Prostate gland (tissue), 2 donors: ENCODE measurements at regions not wholly inside any gene's neighbourhood (a gene's known extent, or its start where the extent isn't known, plus 50 kb on each side); places are given as distances from the start of the nearest gene placed in this dataset.

Experiments
- DNase-seq: peaks from one replicate; pipeline ENCODE4 v3.0.0-alpha.2; 2019; ENCODE audit warnings: low spot score
- H3K27ac ChIP-seq, 2 donors: fragments of 200-600 bp; sonication (generic); 2 replicates each; pipeline ENCODE4 v1.5.1; 2017 to 2019
- H3K27me3 ChIP-seq: fragments of 200-600 bp; sonication (generic); replicated peaks from 2 replicates; pipeline ENCODE4 v1.5.1; 2019; ENCODE audit not compliant: insufficient read depth
- H3K36me3 ChIP-seq, 2 donors: fragments of 200-600 bp; sonication (generic); 1 replicate in 1 of 2; 2 replicates in 1 of 2; pipeline versions ENCODE4 v1.5.1 to v1.8.1; 2017 to 2019
- H3K4me1 ChIP-seq: fragments of 200-600 bp; sonication (generic); replicated peaks from 2 replicates; pipeline ENCODE4 v1.5.1; 2019
- H3K4me3 ChIP-seq, 2 donors: fragments of 200-600 bp; sonication (generic); 2 replicates each; pipeline ENCODE4 v1.5.1; 2017 to 2019
- H3K9me3 ChIP-seq: fragments of 200-600 bp; sonication (generic); 2 replicates; pipeline ENCODE4 v1.5.1; 2017
- POLR2A ChIP-seq: fragments of 450-650 bp; IDR thresholded peaks from one replicate; pipeline ENCODE4 v1.6.1; 2016; ENCODE audit warnings: antibody characterized with exemption, mild to moderate bottlenecking
- POLR2AphosphoS5 ChIP-seq: sonication (generic); formaldehyde crosslinking; IDR thresholded peaks from one replicate; pipeline ENCODE4 v1.6.1; 2017; ENCODE audit warnings: antibody characterized with exemption
- WGBS: methylation state at CpG from one replicate; pipeline ENCODE4 v1.1.5; 2018; 5-methylcytosine and 5-hydroxymethylcytosine counted together
- intact Hi-C: fragments of 100-400 bp; cut with DNase I; formaldehyde crosslinking; loops from one replicate; pipeline ENCODE4 v1.14.2; 2022
- TF ChIP-seq, protein P1 (sequence below), 4 experiments: fragments of 200-600 bp in 2 of 4; fragments of 450-650 bp in 2 of 4; sonication (generic) in 2 of 4; IDR thresholded peaks; 1 replicate in 3 of 4; 2 replicates in 1 of 4; pipeline ENCODE4 v1.5.1; 2016 to 2019; ENCODE audit warnings: antibody characterized with exemption in 4 of 4, mild to moderate bottlenecking in 2 of 4, moderate library complexity in 2 of 4

DNA sequence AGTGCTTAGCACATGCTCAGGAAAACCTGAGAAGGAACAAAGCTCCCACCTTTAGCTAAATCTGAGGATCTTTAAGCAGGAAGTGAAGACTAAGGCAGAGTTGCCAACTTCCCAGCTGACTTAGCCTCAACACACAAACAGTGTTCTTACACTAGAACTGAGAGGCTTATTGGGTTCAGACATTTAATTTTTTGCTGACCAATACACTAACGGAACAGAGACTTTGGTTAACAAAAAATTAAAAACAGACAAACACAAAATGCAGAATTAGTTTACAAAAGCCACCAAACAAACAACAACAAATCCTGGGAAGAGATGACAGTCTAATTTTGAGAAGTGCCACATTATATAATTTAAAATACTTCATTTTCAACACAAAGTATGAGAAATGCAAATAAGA is 1123.7 kb upstream of the ATXN7L3B start:
- no peaks in the 10 kb centered on the region for H3K27me3 ChIP-seq
- H3K27ac ChIP-seq: no peak overlapping the region
- DNase-seq: no peak
- no peak for TF ChIP-seq POLR2AphosphoS5
- TF ChIP-seq, protein P1, sequence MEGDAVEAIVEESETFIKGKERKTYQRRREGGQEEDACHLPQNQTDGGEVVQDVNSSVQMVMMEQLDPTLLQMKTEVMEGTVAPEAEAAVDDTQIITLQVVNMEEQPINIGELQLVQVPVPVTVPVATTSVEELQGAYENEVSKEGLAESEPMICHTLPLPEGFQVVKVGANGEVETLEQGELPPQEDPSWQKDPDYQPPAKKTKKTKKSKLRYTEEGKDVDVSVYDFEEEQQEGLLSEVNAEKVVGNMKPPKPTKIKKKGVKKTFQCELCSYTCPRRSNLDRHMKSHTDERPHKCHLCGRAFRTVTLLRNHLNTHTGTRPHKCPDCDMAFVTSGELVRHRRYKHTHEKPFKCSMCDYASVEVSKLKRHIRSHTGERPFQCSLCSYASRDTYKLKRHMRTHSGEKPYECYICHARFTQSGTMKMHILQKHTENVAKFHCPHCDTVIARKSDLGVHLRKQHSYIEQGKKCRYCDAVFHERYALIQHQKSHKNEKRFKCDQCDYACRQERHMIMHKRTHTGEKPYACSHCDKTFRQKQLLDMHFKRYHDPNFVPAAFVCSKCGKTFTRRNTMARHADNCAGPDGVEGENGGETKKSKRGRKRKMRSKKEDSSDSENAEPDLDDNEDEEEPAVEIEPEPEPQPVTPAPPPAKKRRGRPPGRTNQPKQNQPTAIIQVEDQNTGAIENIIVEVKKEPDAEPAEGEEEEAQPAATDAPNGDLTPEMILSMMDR (IDR thresholded peaks at IDR 0.05): no peak
- no peak for TF ChIP-seq POLR2A
- no peaks in the 10 kb centered on the region for H3K4me1 ChIP-seq
- no peaks in the 10 kb centered on the region for H3K9me3 ChIP-seq
- H3K4me3 ChIP-seq: no peak overlapping the region
- 81% methylated on average over 1 of the region's 1 CpG for WGBS
- intact Hi-C loops: no loop called here
- H3K36me3 ChIP-seq: no peaks in the 10 kb centered on the region

DNA sequence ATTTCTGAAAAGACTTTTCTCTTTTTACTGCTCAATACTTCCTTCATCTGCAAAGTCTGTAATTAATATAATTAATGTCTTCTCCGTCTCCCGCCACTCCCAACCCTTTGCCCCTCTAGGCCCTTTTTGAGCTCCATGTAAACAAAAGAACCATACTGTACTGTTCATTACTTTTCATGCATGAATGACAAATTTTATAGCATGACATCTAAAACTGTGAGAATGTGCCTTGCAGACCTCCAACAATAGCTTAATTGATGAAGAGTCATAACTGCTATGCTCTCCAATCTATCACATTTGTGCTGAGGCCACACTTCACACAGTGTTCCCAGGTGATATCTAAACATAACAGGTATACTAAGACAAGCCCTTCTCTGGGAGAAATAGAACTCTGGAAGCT is 1122.7 kb upstream of the ATXN7L3B start:
- H3K36me3 ChIP-seq: no peaks in the 10 kb centered on the region
- no peaks in the 10 kb centered on the region for H3K9me3 ChIP-seq
- H3K4me1 ChIP-seq: no peaks in the 10 kb centered on the region
- 50% methylated on average over 2 of the region's 2 CpGs for WGBS
- no peak overlapping the region for H3K27ac ChIP-seq
- DNase-seq: no peak
- no peaks in the 10 kb centered on the region for H3K27me3 ChIP-seq
- intact Hi-C loops: no loop called here
- no peak overlapping the region for H3K4me3 ChIP-seq
- TF ChIP-seq POLR2A (no peak), POLR2AphosphoS5 (no peak)
- TF ChIP-seq, protein P1 (IDR thresholded peaks at IDR 0.05): no peak

DNA sequence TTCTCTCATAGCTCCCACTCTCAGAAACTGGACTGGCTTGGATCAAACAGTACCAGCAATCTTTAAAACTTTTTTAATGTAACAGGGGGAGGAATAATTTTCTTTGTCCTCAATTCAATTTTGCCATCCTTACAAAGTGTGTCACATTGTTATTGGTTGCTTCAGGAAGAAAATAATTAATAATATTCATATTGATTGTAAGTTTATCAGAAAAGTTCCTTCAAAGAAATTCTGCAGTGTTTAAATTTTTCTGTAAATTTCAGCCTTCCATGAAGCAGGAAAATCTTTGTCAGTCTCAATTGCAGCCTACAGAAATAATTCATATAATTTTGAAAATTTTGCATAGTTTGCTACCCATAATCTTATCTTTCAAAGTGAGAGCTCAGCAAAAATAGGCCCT is 1119.1 kb upstream of the ATXN7L3B start:
- Histone ChIP-seq H3K27ac (no peak overlapping the region), H3K27me3 (no peaks in the 10 kb centered on the region), H3K4me1 (no peaks in the 10 kb centered on the region), H3K9me3 (no peaks in the 10 kb centered on the region), H3K36me3 (no peaks in the 10 kb centered on the region), H3K4me3 (no peak overlapping the region)
- intact Hi-C loops: no loop called here
- no peak for DNase-seq
- TF ChIP-seq POLR2AphosphoS5: no peak
- TF ChIP-seq, protein P1 (IDR thresholded peaks at IDR 0.05): no peak
- no peak for TF ChIP-seq POLR2A

DNA sequence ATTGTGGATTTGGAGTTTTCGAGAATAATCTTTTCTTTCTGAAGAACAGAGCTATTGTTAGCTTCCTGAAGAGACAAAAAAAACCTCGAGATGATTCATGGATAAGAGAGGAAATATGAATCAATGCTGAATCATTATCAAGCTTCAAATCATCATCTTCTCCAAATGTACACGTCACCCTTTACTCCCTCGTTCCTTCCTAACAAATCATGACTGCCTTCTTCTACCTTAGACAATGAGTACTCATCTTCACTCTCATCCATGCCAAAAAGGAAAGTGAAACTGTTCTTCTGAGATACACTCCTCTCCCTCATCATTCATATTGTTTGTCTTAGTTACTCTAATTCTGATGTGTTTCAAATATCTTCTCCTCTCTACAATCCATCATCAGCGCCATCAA is 1115.8 kb upstream of the ATXN7L3B start:
- intact Hi-C loops: no loop called here
- 67% methylated on average over 5 of the region's 5 CpGs for WGBS

DNA sequence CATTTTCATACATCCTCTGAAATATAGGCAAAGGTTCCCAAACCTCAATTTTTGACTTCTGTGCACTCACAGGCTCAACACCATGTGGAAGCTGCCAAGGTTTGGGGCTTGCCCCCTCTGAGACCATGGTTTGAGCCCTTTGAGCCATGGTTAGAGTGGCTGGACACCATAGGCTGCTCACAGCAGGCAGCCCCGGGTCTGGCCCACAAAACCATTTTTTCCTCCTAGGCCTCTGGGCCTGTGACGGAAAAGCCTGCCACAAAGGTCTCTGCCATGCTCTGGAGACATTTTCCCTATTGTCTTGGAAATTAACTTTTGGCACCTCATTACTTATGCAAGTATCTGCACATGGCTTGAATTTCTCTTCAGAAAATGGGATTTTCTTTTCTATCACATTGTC is 1113.2 kb upstream of the ATXN7L3B start:
- WGBS: 100% methylated on average over 2 of the region's 2 CpGs
- Histone ChIP-seq H3K4me3 (no peak overlapping the region), H3K27ac (no peak overlapping the region), H3K36me3 (no peaks in the 10 kb centered on the region), H3K4me1 (no peaks in the 10 kb centered on the region), H3K27me3 (no peaks in the 10 kb centered on the region), H3K9me3 (no peaks in the 10 kb centered on the region)
- DNase-seq: no peak
- intact Hi-C loops: no loop called here
- TF ChIP-seq POLR2A (no peak), POLR2AphosphoS5 (no peak)
- TF ChIP-seq, protein P1 (IDR thresholded peaks at IDR 0.05): no peak

More for the DNA sequence above, 1115.8 kb upstream of the ATXN7L3B start:
- no peaks in the 10 kb centered on the region for H3K27me3 ChIP-seq
- TF ChIP-seq, protein P1 (IDR thresholded peaks at IDR 0.05): no peak
- TF ChIP-seq POLR2AphosphoS5: no peak
- TF ChIP-seq POLR2A: no peak
- no peak for DNase-seq
- H3K4me3 ChIP-seq: no peak overlapping the region
- H3K4me1 ChIP-seq: no peaks in the 10 kb centered on the region
- H3K9me3 ChIP-seq: no peaks in the 10 kb centered on the region
- no peak overlapping the region for H3K27ac ChIP-seq
- no peaks in the 10 kb centered on the region for H3K36me3 ChIP-seq
